ENCODE measurements at regions not wholly inside any gene's neighbourhood (a gene's known extent, or its start where the extent isn't known, plus 50 kb on each side); places are given as distances from the start of the nearest gene placed in this dataset.

- H3K4me1 Mint-ChIP-seq, result peaks cover 3% of the 10 kb centered on the region
- no peaks in the 10 kb centered on the region for H3K9me3 Mint-ChIP-seq
- H3K27ac Mint-ChIP-seq, result no peak overlapping the region
- H3K27me3 Mint-ChIP-seq (ENCODE audit: low read depth), result no peaks in the 10 kb centered on the region
- DNase-seq (ENCODE audit: low spot score in 2 of 2, unreplicated experiment in 2 of 2), result no peak
- TF ChIP-seq CTCF (IDR thresholded peaks at IDR 0.05; ENCODE audit: unreplicated experiment), result no peak
- no peaks in the 10 kb centered on the region for H3K36me3 Mint-ChIP-seq
- H3K4me3 Mint-ChIP-seq, result no peak overlapping the region
Measured at GRCh38 chr10:84845628-84846261, 517.4 kb downstream of the CCSER2 start.

- no peak for DNase-seq (ENCODE audit: low spot score in 2 of 2, unreplicated experiment in 2 of 2)
- Mint-ChIP-seq H3K27ac (no peak overlapping the region), H3K27me3 (ENCODE audit: low read depth) (no peaks in the 10 kb centered on the region), H3K4me1 (peaks cover 3% of the 10 kb centered on the region), H3K36me3 (no peaks in the 10 kb centered on the region), H3K9me3 (no peaks in the 10 kb centered on the region), H3K4me3 (no peak overlapping the region)
- no peak for TF ChIP-seq CTCF (IDR thresholded peaks at IDR 0.05; ENCODE audit: unreplicated experiment)
Measured at GRCh38 chr10:84846658-84847316, 518.4 kb downstream of the CCSER2 start.

GRCh38 chr10:84848967-84849366 is 520.6 kb downstream of the CCSER2 start:
- Mint-ChIP-seq H3K4me1 (peaks cover 15% of the 10 kb centered on the region), H3K36me3 (no peaks in the 10 kb centered on the region), H3K4me3 (no peak overlapping the region), H3K27ac (no peak overlapping the region), H3K9me3 (no peaks in the 10 kb centered on the region), H3K27me3 (ENCODE audit: low read depth) (no peaks in the 10 kb centered on the region)
- DNase-seq (ENCODE audit: low spot score in 2 of 2, unreplicated experiment in 2 of 2), result no peak
- no peak for TF ChIP-seq CTCF (IDR thresholded peaks at IDR 0.05; ENCODE audit: unreplicated experiment)

GRCh38 chr10:84850826-84851225 is 522.4 kb downstream of the CCSER2 start:
- no peak for TF ChIP-seq CTCF (IDR thresholded peaks at IDR 0.05; ENCODE audit: unreplicated experiment)
- H3K4me3 Mint-ChIP-seq, result no peak overlapping the region
- H3K27ac Mint-ChIP-seq, result no peak overlapping the region
- no peak for DNase-seq (ENCODE audit: low spot score in 2 of 2, unreplicated experiment in 2 of 2)
- H3K27me3 Mint-ChIP-seq (ENCODE audit: low read depth), result no peaks in the 10 kb centered on the region
- H3K4me1 Mint-ChIP-seq, result peaks cover 24% of the 10 kb centered on the region
- H3K36me3 Mint-ChIP-seq, result no peaks in the 10 kb centered on the region
- H3K9me3 Mint-ChIP-seq, result peaks cover 2% of the 10 kb centered on the region

GRCh38 chr10:84854439-84854838 is 526.0 kb downstream of the CCSER2 start:
- Mint-ChIP-seq H3K27ac (no peak overlapping the region), H3K36me3 (no peaks in the 10 kb centered on the region), H3K4me1 (peaks cover 22% of the 10 kb centered on the region), H3K9me3 (peaks cover 13% of the 10 kb centered on the region), H3K27me3 (ENCODE audit: low read depth) (no peaks in the 10 kb centered on the region), H3K4me3 (no peak overlapping the region)
- TF ChIP-seq CTCF (IDR thresholded peaks at IDR 0.05; ENCODE audit: unreplicated experiment), result no peak
- DNase-seq (ENCODE audit: low spot score in 2 of 2, unreplicated experiment in 2 of 2), result no peak

Measured in mesothelial cell of epicardium (in vitro differentiated cells).